Mucosa of descending colon (tissue), 3 donors: ENCODE measurements at regions not wholly inside any gene's neighbourhood (a gene's known extent, or its start where the extent isn't known, plus 50 kb on each side); places are given as distances from the start of the nearest gene placed in this dataset.
"Not testable (repeated sequence)": the region's sequence is repeated elsewhere in the genome, so short reads cannot be mapped to it uniquely, and the experiment has no call there.

Experiments
- ATAC-seq: fragments of 200-7000 bp; cut with Tn5 transposase; one replicate; pipeline ENCODE4 v1.9.1; 2020; ENCODE audit warnings: mild to moderate bottlenecking, moderate library complexity
- DNase-seq, 3 donors: peaks; one replicate each; pipeline ENCODE4 v3.0.0-alpha.2; 2020
- H3K36me3 ChIP-seq: fragments of 200-600 bp; one replicate; pipeline ENCODE4 v1.8.0; 2021; ENCODE audit warnings: low read depth, mild to moderate bottlenecking
- H3K4me1 ChIP-seq: fragments of 200-600 bp; one replicate; pipeline ENCODE4 v1.8.0; 2021; ENCODE audit warnings: low read depth, mild to moderate bottlenecking
- H3K4me3 ChIP-seq: fragments of 200-600 bp; one replicate; pipeline ENCODE4 v1.8.0; 2021; ENCODE audit warnings: mild to moderate bottlenecking
- H3K9me3 ChIP-seq: fragments of 200-600 bp; one replicate; pipeline ENCODE4 v1.8.0; 2021; ENCODE audit warnings: mild to moderate bottlenecking
- CTCF ChIP-seq: fragments of 200-600 bp; IDR thresholded peaks from one replicate; pipeline ENCODE4 v1.8.0; 2022; ENCODE audit warnings: antibody characterized with exemption, mild to moderate bottlenecking
- intact Hi-C, 2 donors: fragments of 100-400 bp; cut with DNase I in 1 of 2; cut with micrococcal nuclease in 1 of 2; formaldehyde crosslinking; loops; one replicate each; pipeline versions ENCODE4 v1.11.0 to v1.11.1; 2022; cut with DNase I, micrococcal nuclease
- donor health status: DM: no; HTN: no; CAD: no; lungs with moderate emphysema.
- donor health status: DM: no; HTN: no; CAD: no.
- donor health status: DM: no; HTN: yes; CAD: no.

DNA sequence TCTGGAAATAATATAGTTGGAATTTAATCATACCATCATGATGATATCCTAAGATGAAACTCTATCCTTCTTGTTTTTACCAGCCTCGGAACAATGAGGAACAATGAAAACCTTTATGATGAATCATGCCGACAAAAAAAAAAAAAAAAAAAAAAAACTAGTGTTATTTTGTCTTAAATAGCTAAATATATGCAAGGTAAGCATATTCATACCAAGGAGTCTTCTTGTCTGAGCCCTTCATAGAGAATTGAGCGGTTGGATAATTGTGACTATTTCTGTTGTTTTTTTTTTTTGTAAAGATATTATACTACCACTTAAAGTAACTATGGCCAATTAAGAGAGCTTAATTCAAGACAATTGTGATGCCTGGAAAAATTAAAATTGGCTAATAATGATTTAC lies 244.0 kb upstream of the PCDH9 start:
- no peak for TF ChIP-seq CTCF
- Histone ChIP-seq H3K9me3 (peaks cover 3% of the 10 kb centered on the region), H3K4me1 (no peaks in the 10 kb centered on the region), H3K36me3 (no peaks in the 10 kb centered on the region), H3K4me3 (no peak overlapping the region)
- intact Hi-C loops: no loop called here
- no peak for ATAC-seq
- no peak for DNase-seq

DNA sequence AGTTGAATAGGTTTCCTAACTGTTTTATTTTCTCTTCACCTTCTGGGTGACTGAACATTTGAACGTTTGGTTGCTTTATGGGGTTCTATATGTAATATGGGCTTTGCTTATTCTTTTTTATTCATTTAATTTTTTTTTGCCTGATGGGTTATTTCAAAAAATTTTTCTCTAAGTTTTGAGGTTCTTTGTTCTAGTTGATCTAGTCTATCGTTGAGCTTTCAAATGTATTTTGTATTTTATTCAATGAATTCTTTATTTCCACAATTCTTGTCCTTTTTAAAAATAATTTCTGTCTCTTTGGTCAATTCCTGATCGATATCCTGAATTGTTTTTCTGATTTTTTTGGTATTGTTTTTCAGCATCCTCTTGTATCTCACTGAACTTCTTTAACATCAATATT lies 239.5 kb upstream of the PCDH9 start:
- Histone ChIP-seq H3K4me1 (no peaks in the 10 kb centered on the region), H3K9me3 (peaks cover 3% of the 10 kb centered on the region), H3K36me3 (no peaks in the 10 kb centered on the region), H3K4me3 (no peak overlapping the region)
- intact Hi-C loops: no loop called here
- no peak for ATAC-seq
- TF ChIP-seq CTCF: no peak
- DNase-seq: no peak

GRCh38 chr13:67466569-67466968 lies 236.4 kb upstream of the PCDH9 start:
- TF ChIP-seq CTCF: no peak
- intact Hi-C loops: no loop called here
- ATAC-seq (no peak), DNase-seq (no peak)
- no peak overlapping the region for H3K4me3 ChIP-seq
- no peaks in the 10 kb centered on the region for H3K36me3 ChIP-seq
- H3K9me3 ChIP-seq: peaks cover 3% of the 10 kb centered on the region
- H3K4me1 ChIP-seq: no peaks in the 10 kb centered on the region

DNA sequence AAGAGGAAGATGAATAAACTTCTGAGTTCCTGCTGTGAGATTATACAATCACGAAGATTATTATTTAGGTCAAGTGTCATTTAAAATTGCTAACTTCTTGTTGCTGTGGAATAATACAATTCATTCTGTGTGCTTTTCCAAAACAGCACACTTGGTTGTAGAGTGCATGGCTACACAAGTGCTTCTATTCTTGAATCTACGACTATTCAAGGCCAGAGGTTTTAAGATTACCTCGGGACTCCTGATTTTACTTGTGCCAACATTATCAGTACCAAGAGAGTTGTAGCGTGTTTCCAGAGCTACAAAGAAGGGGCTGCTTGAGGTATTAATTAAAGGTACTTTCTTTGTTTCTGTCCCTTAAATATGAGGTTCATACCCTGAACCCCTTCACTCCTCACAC lies 234.0 kb upstream of the PCDH9 start:
- ATAC-seq (no peak), DNase-seq (no peak)
- Histone ChIP-seq H3K9me3 (no peaks in the 10 kb centered on the region), H3K36me3 (no peaks in the 10 kb centered on the region), H3K4me1 (no peaks in the 10 kb centered on the region), H3K4me3 (no peak overlapping the region)
- intact Hi-C loops: no loop called here
- TF ChIP-seq CTCF: no peak

GRCh38 chr13:67462098-67462497 lies 232.0 kb upstream of the PCDH9 start:
- Histone ChIP-seq H3K4me1 (no peaks in the 10 kb centered on the region), H3K4me3 (no peak overlapping the region), H3K36me3 (no peaks in the 10 kb centered on the region), H3K9me3 (peaks cover 5% of the 10 kb centered on the region)
- DNase-seq (no peak), ATAC-seq (no peak)
- TF ChIP-seq CTCF: no peak
- intact Hi-C loops: no loop called here

GRCh38 chr13:67452526-67452925 lies 222.4 kb upstream of the PCDH9 start:
- ATAC-seq, intact Hi-C loops, H3K4me1 ChIP-seq: not testable (repeated sequence)

More at GRCh38 chr13:67452526-67452925, 222.4 kb upstream of the PCDH9 start:
- DNase-seq: peak in 1 of 3 donors; percentile 18
- not testable (repeated sequence) for H3K36me3 ChIP-seq, H3K4me3 ChIP-seq, H3K9me3 ChIP-seq
